Astrocyte of the spinal cord (primary cell): ENCODE measurements at regions not wholly inside any gene's neighbourhood (a gene's known extent, or its start where the extent isn't known, plus 50 kb on each side); places are given as distances from the start of the nearest gene placed in this dataset.
A peak's percentile ranks its signal among the peaks of the same experiment; 100 is the strongest.

Experiments used
- DNase-seq: peaks from one replicate; pipeline ENCODE4 v3.0.0; 2011; ENCODE audit warnings: low read depth, low spot score
- H3K4me3 ChIP-seq: 2 replicates; pipeline ENCODE4 v1.5.1; 2011; ENCODE audit warnings: low read depth, mild to moderate bottlenecking, low read length, moderate library complexity
- in situ Hi-C: cut with HindIII; loops from 2 replicates; pipeline ENCODE4 v1.10.0; 2017; ENCODE audit warnings: low sequenced_read_pairs
- TF ChIP-seq, protein P1 (sequence below): IDR thresholded peaks from 2 replicates; pipeline ENCODE4 v1.5.1; 2012; ENCODE audit warnings: low read depth, mild to moderate bottlenecking, low read length, inconsistent platforms

DNA sequence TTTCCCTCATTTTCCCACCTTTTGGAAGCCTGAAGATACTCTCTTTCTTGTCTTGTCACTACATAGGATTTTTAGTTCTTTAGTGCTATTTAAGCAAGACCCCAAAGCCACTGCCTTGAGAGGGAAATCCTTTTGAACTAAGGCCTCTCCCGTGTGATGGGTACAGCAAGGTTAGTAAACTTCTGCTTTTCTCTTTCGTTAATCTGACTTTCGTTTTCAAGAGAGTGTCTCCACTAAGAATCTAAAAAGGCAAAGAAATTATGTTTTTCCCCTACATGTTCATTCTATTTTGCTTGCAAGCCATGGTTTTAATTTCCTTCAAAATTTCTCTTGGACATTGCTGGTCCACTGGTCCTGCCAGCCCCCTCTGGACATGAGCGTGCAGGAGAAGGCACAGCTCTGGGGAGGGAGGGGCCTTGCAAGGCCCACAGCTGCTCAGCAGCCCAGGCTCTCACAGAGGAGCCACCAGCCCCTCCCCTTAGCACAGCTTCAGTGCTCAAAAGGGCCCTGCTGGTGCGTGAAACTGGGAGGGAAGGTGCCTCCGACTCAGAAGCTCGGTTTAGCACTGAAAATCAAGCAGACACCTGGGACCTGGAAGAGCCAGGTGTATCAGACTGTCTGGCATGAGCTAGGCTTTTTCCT, 210.9 kb upstream of the GALNT2 start:
- in situ Hi-C loops = no loop called here
- TF ChIP-seq, protein P1, sequence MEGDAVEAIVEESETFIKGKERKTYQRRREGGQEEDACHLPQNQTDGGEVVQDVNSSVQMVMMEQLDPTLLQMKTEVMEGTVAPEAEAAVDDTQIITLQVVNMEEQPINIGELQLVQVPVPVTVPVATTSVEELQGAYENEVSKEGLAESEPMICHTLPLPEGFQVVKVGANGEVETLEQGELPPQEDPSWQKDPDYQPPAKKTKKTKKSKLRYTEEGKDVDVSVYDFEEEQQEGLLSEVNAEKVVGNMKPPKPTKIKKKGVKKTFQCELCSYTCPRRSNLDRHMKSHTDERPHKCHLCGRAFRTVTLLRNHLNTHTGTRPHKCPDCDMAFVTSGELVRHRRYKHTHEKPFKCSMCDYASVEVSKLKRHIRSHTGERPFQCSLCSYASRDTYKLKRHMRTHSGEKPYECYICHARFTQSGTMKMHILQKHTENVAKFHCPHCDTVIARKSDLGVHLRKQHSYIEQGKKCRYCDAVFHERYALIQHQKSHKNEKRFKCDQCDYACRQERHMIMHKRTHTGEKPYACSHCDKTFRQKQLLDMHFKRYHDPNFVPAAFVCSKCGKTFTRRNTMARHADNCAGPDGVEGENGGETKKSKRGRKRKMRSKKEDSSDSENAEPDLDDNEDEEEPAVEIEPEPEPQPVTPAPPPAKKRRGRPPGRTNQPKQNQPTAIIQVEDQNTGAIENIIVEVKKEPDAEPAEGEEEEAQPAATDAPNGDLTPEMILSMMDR = no peak
- DNase-seq = no peak
- H3K4me3 ChIP-seq = no peak overlapping the region

DNA sequence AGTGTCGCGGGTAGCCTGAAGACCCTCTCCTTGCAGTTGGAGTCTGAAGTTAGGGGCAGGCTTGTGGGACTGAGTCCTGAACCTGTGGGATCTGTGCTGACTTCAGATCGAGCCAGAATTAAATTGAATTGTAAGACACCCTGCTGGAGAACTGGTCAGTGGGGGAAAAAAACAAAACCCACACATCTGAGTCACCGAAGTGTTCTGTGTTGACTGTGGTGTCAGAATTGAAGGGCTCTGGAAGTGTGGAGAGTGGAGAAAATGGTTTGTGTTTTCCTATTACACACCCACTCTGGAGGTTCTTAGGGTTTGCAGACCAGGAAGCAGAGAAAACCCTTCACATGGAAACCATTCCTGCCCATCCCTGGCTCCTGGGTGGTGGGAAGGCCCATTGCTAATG, 209.5 kb upstream of the GALNT2 start:
- H3K4me3 ChIP-seq = no peak overlapping the region
- in situ Hi-C loops = no loop called here
- peak; percentile 31 for DNase-seq
- TF ChIP-seq, protein P1 = no peak

DNA sequence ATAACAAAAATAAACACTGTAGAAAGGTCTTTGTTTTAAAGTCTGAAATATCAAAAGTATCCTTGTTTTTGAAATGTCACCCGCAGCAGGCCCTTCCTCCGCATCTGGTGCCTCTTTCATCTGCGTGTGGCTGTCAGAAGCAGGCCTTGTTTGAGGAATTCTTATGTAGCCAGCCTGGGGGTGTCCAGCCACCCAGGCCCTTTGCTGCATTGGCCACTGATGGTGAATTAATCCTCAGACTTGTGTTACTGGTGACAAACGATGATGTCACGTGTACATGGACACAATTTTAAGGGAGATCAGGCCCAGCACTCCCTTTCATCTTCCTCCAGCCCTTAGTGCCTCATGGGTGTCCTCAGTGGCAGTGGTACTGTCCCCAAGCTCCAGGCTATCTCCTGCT, 208.0 kb upstream of the GALNT2 start:
- TF ChIP-seq, protein P1 = no peak
- H3K4me3 ChIP-seq = no peak overlapping the region
- in situ Hi-C loops = no loop called here
- no peak for DNase-seq

DNA sequence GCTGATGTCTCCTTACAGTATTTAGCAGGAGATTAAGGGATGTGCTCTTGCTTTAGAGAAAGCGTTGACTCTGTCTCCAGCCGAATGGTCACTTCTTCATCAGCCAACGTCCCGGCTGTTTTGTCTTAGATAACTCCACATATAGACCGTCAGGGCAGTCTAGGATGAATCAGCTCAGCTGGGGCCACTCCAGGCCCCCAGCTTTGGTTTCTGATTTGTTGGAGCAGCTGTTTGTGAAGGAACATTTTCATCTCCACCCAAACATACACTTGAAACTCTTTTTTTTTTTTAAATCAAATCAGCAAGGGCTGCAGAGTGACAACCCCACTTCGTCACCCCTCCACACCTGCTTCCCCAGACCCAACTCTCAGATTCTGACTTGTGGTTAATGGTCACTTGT, 206.1 kb upstream of the GALNT2 start:
- in situ Hi-C loops = no loop called here
- DNase-seq = no peak
- TF ChIP-seq, protein P1 = no peak
- no peak overlapping the region for H3K4me3 ChIP-seq

DNA sequence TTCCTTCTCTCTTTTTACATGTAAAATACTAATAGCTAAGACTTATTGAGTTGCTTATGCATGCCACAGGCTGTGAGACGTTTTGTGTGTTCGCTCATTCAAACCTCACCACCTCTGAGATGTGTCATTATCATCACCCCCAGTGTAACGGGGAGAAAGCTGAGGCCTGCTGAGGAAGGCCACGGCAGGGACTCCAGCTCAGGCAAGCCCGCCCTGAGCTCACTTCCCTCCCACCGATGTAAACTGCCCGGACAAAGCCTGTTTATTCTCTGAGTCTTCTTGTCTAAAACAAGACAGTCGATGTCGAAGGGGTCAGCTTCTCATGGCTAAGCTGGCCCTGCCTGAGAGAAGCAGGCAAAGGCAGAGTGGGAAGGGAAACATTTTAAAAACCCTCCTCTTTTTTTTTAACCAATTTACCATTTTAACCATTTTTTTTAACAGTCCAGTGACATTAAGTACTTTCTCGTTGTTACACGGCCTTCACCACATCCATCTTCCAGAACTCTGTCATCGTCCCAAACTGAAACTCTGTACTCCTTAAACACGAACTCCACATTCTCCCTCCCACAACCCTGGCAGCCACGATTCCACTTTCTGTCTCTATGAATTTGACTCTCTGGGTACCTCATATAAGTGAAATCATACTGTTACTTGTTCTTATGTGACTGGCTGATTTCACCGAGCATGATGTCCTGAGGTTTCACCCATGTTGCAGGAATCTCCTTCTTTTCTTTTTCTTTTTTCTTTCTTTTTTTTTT, 204.8 kb upstream of the GALNT2 start:
- in situ Hi-C loops = no loop called here
- DNase-seq = peak; percentile 36
- TF ChIP-seq, protein P1 = no peak
- H3K4me3 ChIP-seq = no peak overlapping the region

DNA sequence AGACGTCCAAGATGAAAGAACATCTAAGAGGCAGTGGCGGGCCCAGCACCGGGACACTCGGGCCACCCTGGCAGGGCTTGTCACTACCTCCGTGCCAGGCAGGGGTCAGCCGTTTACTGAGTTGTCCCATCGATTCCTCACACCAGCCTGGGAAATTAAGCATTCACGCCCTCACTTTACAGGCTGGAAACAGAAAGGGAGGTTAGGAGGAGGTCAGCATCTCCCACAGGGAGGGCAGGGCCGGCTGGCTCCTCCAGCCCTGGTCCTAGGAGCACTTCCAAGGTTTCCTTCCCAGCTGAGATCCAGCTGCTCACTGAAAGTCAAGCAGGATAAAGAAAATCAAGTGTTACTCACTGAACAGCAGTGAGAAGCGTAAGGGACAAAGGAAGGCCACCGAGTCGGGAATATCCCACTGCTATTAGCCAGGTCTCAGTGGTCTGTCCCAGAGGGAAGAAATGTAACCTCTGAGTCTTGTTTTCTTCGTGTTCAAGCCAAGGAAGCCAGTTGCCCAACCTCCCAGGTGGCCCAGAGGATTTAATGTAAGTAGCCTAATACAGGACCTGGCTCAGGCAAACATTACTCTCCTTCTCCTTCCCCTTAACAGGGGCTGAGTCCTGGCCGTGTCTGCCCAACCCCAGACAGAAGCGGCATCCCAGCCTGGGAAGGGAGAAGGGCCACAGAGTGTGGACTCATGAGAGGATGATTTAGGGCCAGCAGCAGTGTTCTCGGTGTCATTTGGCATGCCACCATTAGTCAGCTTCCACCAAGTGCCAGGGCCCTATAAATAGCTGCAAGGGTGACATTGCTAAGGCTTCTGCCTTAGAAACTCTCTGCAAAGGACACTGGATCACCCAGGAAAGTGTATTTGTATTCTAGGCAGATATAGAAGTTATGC, 203.1 kb upstream of the GALNT2 start:
- DNase-seq = no peak
- H3K4me3 ChIP-seq = no peak overlapping the region
- TF ChIP-seq, protein P1 = no peak
- in situ Hi-C loops = no loop called here
